Activated CD4-positive, alpha-beta T cell treated with anti-CD3 and anti-CD28 coated beads, Interleukin-2, amount 10 ng/mL, durations not matched to agents 7 days and 5 days (primary cell): ENCODE measurements at regions not wholly inside any gene's neighbourhood (a gene's known extent, or its start where the extent isn't known, plus 50 kb on each side); places are given as distances from the start of the nearest gene placed in this dataset.

Experiments
- CTCF ChIA-PET: fragments of 350-600 bp; sonication (Branson Sonifier 250); formaldehyde crosslinking; loops from one replicate; lab custom pipeline; 2021; ENCODE audit warnings: antibody characterized with exemption; lab: Charles Lee
- POLR2A ChIA-PET: fragments of 350-600 bp; sonication (Branson Sonifier 250); formaldehyde crosslinking; loops from one replicate; lab custom pipeline; 2021; ENCODE audit warnings: antibody characterized with exemption; lab: Charles Lee
- DNase-seq: peaks from one replicate; pipeline ENCODE4 v3.0.0-alpha.2; 2020
- H3K27ac Mint-ChIP-seq: one replicate; pipeline ENCODE4 v1.8.0; 2021; ENCODE audit warnings: mild to moderate bottlenecking, moderate library complexity, mixed read lengths
- H3K27me3 Mint-ChIP-seq: one replicate; pipeline ENCODE4 v1.8.0; 2021; ENCODE audit warnings: mixed read lengths
- H3K36me3 Mint-ChIP-seq: one replicate; pipeline ENCODE4 v1.8.0; 2021; ENCODE audit warnings: low read depth, mixed read lengths
- H3K4me1 Mint-ChIP-seq: one replicate; pipeline ENCODE4 v1.8.0; 2021; ENCODE audit warnings: mixed read lengths
- H3K4me3 Mint-ChIP-seq: one replicate; pipeline ENCODE4 v1.8.0; 2021; ENCODE audit warnings: mild to moderate bottlenecking, moderate library complexity, mixed read lengths
- H3K9me3 Mint-ChIP-seq: one replicate; pipeline ENCODE4 v1.8.0; 2021; ENCODE audit warnings: mixed read lengths

- Mint-ChIP-seq H3K27me3 (peaks cover 6% of the 10 kb centered on the region), H3K4me3 (no peak overlapping the region), H3K27ac (no peak overlapping the region), H3K4me1 (no peaks in the 10 kb centered on the region), H3K9me3 (no peaks in the 10 kb centered on the region), H3K36me3 (no peaks in the 10 kb centered on the region)
- ChIA-PET POLR2A (no interaction called here), CTCF (no interaction called here)
- no peak for DNase-seq
Observed at GRCh38 chr6:88492824-88493223, 326.7 kb upstream of the CNR1 start.

- H3K4me1 Mint-ChIP-seq = no peaks in the 10 kb centered on the region
- ChIA-PET POLR2A (no interaction called here), CTCF (no interaction called here)
- no peak for DNase-seq
- no peaks in the 10 kb centered on the region for H3K36me3 Mint-ChIP-seq
- no peak overlapping the region for H3K27ac Mint-ChIP-seq
- peaks cover 6% of the 10 kb centered on the region for H3K27me3 Mint-ChIP-seq
- H3K4me3 Mint-ChIP-seq = no peak overlapping the region
- H3K9me3 Mint-ChIP-seq = no peaks in the 10 kb centered on the region
Observed at GRCh38 chr6:88492241-88492640, 326.1 kb upstream of the CNR1 start.

DNA sequence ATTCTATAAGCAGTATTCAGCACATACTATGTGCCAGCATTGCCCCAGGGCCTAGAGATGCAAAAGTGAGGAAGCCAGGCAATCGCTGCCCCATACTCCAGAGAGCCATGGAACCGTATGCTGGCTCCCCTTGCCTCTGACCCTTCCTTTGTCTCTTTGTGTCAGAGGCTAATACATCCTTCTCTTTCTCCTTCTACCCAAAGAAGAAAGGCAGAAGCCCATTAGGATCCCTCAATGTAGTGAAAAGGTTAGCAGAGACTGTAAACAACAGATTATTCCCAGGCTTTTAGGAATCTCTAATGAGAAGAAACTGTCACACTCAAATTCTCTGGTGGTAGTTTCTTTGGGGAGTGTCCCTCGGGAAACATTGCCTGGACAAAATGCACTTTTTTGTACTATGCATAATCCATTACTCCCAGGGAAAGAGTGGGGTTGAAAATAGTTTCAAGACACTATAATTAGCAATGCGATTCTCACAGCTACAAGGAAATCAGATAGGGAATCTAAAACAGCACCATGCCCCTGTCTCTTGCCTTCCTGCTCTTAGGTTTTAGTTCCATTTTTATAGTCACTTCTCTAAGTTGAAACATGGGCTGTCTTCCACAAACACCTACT lies 325.2 kb upstream of the CNR1 start:
- Mint-ChIP-seq H3K27ac (no peak overlapping the region), H3K9me3 (no peaks in the 10 kb centered on the region), H3K4me3 (no peak overlapping the region), H3K36me3 (no peaks in the 10 kb centered on the region), H3K4me1 (no peaks in the 10 kb centered on the region), H3K27me3 (peaks cover 6% of the 10 kb centered on the region)
- DNase-seq = no peak
- CTCF ChIA-PET = no interaction called here
- POLR2A ChIA-PET = no interaction called here

- Mint-ChIP-seq H3K9me3 (no peaks in the 10 kb centered on the region), H3K4me3 (no peak overlapping the region), H3K27ac (no peak overlapping the region), H3K4me1 (no peaks in the 10 kb centered on the region), H3K27me3 (peaks cover 6% of the 10 kb centered on the region), H3K36me3 (no peaks in the 10 kb centered on the region)
- ChIA-PET CTCF (no interaction called here), POLR2A (no interaction called here)
- no peak for DNase-seq
Observed at GRCh38 chr6:88490908-88491264, 324.7 kb upstream of the CNR1 start.

DNA sequence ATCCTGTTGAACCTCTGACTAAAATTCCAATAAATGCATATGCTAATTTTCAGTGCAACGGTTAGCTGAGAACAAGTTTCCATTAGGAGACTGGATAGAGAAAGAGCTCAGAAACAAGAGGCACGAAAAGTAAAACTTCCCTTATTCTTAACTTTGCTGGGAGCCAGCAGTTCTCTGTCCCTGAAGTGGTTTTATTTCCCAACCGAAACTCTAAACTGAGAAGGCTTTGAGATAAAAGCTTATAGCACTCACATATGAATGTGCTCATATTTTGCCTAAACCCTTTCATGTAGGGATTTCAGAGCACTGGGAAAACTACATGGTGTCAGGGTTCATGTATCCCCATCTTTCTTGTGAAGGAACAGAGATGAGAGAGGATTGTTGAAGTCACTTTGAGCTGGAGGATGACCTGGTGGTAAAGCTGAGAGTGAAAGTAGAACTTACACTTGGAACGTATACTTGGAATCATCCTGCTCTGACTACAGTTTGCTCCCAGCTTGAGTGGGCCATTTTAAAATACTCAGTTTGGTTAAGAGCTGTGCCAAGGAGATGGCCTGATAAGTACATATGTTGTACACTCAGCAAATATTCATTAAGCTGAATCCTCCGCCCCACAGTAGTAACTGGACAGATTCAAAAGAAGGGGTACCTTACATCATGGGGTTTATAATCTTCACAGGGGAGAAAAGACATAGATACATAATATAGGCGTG lies 324.2 kb upstream of the CNR1 start:
- H3K27me3 Mint-ChIP-seq = peaks cover 6% of the 10 kb centered on the region
- DNase-seq = no peak
- H3K4me1 Mint-ChIP-seq = no peaks in the 10 kb centered on the region
- ChIA-PET POLR2A (no interaction called here), CTCF (no interaction called here)
- H3K36me3 Mint-ChIP-seq = no peaks in the 10 kb centered on the region
- no peaks in the 10 kb centered on the region for H3K9me3 Mint-ChIP-seq
- no peak overlapping the region for H3K4me3 Mint-ChIP-seq
- H3K27ac Mint-ChIP-seq = no peak overlapping the region

- no peak for DNase-seq
- H3K4me3 Mint-ChIP-seq = no peak overlapping the region
- H3K9me3 Mint-ChIP-seq = peaks cover 3% of the 10 kb centered on the region
- no peaks in the 10 kb centered on the region for H3K36me3 Mint-ChIP-seq
- H3K27me3 Mint-ChIP-seq = no peaks in the 10 kb centered on the region
- H3K4me1 Mint-ChIP-seq = no peaks in the 10 kb centered on the region
- H3K27ac Mint-ChIP-seq = no peak overlapping the region
- ChIA-PET POLR2A (no interaction called here), CTCF (no interaction called here)
Observed at GRCh38 chr6:88483424-88483823, 317.3 kb upstream of the CNR1 start.

DNA sequence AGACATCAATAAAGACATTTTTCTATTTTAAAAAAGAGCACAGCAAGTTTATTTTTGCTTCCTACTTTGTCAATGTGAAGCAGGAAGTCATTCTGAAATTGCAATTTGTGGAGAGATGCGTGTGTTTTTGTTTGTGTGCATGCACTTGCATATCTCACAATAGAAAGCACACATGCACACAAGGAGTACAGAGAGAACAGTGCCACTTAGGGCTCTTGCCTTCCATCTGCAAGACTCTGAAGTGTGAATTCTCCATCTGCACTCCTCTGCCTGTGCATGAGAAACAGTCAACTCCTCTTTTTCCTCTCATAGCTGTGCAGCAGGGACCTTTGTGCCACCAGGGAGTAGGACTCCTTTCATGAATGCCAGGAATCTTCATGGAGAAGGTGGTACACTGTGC lies 316.3 kb upstream of the CNR1 start:
- Mint-ChIP-seq H3K27ac (no peak overlapping the region), H3K4me1 (no peaks in the 10 kb centered on the region), H3K9me3 (peaks cover 3% of the 10 kb centered on the region), H3K4me3 (no peak overlapping the region), H3K27me3 (no peaks in the 10 kb centered on the region), H3K36me3 (no peaks in the 10 kb centered on the region)
- ChIA-PET POLR2A (no interaction called here), CTCF (no interaction called here)
- no peak for DNase-seq

DNA sequence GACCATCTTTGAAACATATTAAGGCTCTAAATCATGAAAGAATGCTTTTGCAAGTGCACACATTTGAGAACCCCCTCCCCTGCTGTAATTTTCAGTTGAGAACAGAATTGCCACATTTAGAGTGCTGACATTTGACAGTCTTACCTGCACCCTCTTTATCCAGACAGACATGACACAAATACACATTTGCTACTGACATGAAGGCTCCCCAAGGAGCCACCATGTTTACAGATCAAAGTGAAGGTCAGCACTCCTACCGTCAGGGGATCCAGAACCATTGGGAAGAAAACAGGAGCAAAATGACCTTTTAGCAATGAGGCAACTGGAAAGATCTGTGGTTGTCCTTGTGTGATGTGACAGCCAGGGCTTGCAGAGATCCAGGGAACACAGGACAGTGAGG lies 315.4 kb upstream of the CNR1 start:
- Mint-ChIP-seq H3K9me3 (peaks cover 3% of the 10 kb centered on the region), H3K27ac (no peak overlapping the region), H3K36me3 (no peaks in the 10 kb centered on the region), H3K4me3 (no peak overlapping the region), H3K27me3 (no peaks in the 10 kb centered on the region), H3K4me1 (no peaks in the 10 kb centered on the region)
- ChIA-PET POLR2A (no interaction called here), CTCF (no interaction called here)
- DNase-seq = no peak

GRCh38 chr6:88480816-88481215 lies 314.7 kb upstream of the CNR1 start:
- CTCF ChIA-PET = no interaction called here
- Mint-ChIP-seq H3K9me3 (peaks cover 3% of the 10 kb centered on the region), H3K27me3 (no peaks in the 10 kb centered on the region), H3K36me3 (no peaks in the 10 kb centered on the region), H3K4me3 (no peak overlapping the region), H3K4me1 (no peaks in the 10 kb centered on the region), H3K27ac (no peak overlapping the region)
- POLR2A ChIA-PET = no interaction called here
- DNase-seq = no peak

DNA sequence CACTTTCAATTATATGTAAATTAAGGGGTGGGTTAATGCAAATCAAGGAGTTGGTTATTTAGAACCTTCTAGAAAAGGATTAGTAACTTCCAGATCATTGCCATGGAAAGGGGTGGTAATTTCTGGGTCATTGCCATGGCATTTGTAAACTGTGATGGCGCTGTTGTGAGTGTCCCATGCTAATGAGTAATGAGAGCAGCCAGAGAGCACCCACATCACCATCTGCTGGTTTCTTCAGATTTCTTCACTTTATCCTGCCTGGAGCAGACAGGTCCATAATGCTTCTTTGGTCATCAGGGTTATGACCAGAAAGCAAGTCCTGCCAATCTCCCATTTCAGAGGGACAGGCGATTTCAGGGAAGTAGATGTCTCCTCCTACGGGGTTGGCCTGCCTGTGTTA lies 311.3 kb upstream of the CNR1 start:
- peaks cover 11% of the 10 kb centered on the region for H3K27me3 Mint-ChIP-seq
- H3K27ac Mint-ChIP-seq = no peak overlapping the region
- no peak for DNase-seq
- H3K4me1 Mint-ChIP-seq = no peaks in the 10 kb centered on the region
- POLR2A ChIA-PET = no interaction called here
- H3K36me3 Mint-ChIP-seq = no peaks in the 10 kb centered on the region
- H3K9me3 Mint-ChIP-seq = no peaks in the 10 kb centered on the region
- no peak overlapping the region for H3K4me3 Mint-ChIP-seq
- CTCF ChIA-PET = no interaction called here

DNA sequence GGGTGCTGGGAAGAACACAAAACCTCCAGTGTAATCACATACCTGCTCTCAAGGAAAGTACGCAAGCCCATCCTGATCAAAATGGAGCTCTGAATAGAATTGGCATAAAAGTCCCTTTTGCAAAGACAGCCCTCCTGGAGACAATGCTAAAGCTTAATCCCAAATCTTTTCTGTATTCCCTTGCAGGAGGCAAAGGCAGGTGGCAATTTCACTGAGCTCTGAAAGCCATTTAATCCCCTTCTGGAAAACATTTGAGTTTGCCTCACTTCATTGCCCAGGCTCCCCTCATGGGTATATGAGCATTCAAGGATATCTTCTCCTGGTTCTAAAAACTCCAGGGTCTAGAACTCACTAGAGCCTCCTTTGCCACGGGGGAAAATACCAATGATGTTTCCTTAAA lies 310.2 kb upstream of the CNR1 start:
- CTCF ChIA-PET = no interaction called here
- peaks cover 11% of the 10 kb centered on the region for H3K27me3 Mint-ChIP-seq

DNA sequence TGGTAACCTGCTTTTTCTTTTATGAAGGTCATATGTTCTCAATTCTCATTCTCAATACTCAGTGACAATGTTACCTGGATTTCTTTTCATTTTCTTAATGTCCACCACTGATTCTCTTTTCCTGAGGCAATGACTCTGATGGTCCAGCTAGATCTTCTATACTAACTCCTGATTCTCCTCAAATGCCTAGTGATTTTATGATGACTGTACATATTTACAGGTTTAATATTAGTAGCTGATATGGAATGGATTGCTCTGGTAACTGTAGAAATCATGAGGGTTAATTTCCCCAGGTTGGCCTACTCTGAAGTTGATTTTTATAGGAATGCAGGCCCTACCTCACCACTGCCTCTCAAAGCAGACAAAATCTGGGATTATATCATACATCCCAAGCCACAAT lies 308.6 kb upstream of the CNR1 start:
- no peak overlapping the region for H3K27ac Mint-ChIP-seq
- no peaks in the 10 kb centered on the region for H3K36me3 Mint-ChIP-seq
- ChIA-PET POLR2A (no interaction called here), CTCF (no interaction called here)
- no peaks in the 10 kb centered on the region for H3K4me1 Mint-ChIP-seq
- no peaks in the 10 kb centered on the region for H3K9me3 Mint-ChIP-seq
- DNase-seq = no peak
- H3K4me3 Mint-ChIP-seq = no peak overlapping the region
- peaks cover 11% of the 10 kb centered on the region for H3K27me3 Mint-ChIP-seq

More for the DNA sequence above, 310.2 kb upstream of the CNR1 start:
- H3K4me3 Mint-ChIP-seq = no peak overlapping the region
- no peaks in the 10 kb centered on the region for H3K4me1 Mint-ChIP-seq
- no peaks in the 10 kb centered on the region for H3K36me3 Mint-ChIP-seq
- DNase-seq = no peak
- POLR2A ChIA-PET = no interaction called here
- H3K9me3 Mint-ChIP-seq = no peaks in the 10 kb centered on the region
- no peak overlapping the region for H3K27ac Mint-ChIP-seq

- no peak overlapping the region for H3K4me3 Mint-ChIP-seq
- H3K27me3 Mint-ChIP-seq = peaks cover 11% of the 10 kb centered on the region
- no peaks in the 10 kb centered on the region for H3K9me3 Mint-ChIP-seq
- H3K4me1 Mint-ChIP-seq = no peaks in the 10 kb centered on the region
- DNase-seq = no peak
- no peaks in the 10 kb centered on the region for H3K36me3 Mint-ChIP-seq
- CTCF ChIA-PET = no interaction called here
- no peak overlapping the region for H3K27ac Mint-ChIP-seq
- POLR2A ChIA-PET = no interaction called here
Observed at GRCh38 chr6:88473589-88473988, 307.4 kb upstream of the CNR1 start.
